OCI-LY1 (cell line): ENCODE measurements at regions not wholly inside any gene's neighbourhood (a gene's known extent, or its start where the extent isn't known, plus 50 kb on each side); places are given as distances from the start of the nearest gene placed in this dataset.

Experiments used
- H2AFZ ChIP-seq: fragments of 200-600 bp; sonication (generic), shearing (Covaris generic); 2 replicates; pipeline ENCODE4 v1.6.0; 2014; ENCODE audit warnings: antibody characterized with exemption, mild to moderate bottlenecking, low read length
- H3F3A ChIP-seq: fragments of 200-600 bp; sonication (generic), shearing (Covaris generic); 2 replicates; pipeline ENCODE4 v1.6.0; 2014; ENCODE audit warnings: mild to moderate bottlenecking, antibody characterized with exemption, low read length, moderate library complexity; ENCODE audit not compliant: insufficient read depth
- H3K27ac ChIP-seq: fragments of 200-600 bp; sonication (generic); 2 replicates; pipeline ENCODE4 v1.5.1; 2014; ENCODE audit warnings: low read length, mixed run types, mild to moderate bottlenecking, low read depth; ENCODE audit not compliant: poor library complexity, severe bottlenecking
- H3K27me3 ChIP-seq: fragments of 200-600 bp; sonication (generic); 2 replicates; pipeline ENCODE4 v1.6.0; 2014; ENCODE audit warnings: antibody characterized with exemption, mild to moderate bottlenecking, low read length, moderate library complexity; ENCODE audit not compliant: insufficient read depth
- H3K36me3 ChIP-seq: fragments of 200-600 bp; sonication (generic); 2 replicates; pipeline ENCODE4 v1.6.1; 2014; ENCODE audit warnings: mild to moderate bottlenecking, antibody characterized with exemption, low read length, moderate library complexity, mixed read lengths; ENCODE audit not compliant: insufficient read depth
- H3K4me1 ChIP-seq: fragments of 200-600 bp; sonication (generic); 2 replicates; pipeline ENCODE4 v1.5.1; 2014; ENCODE audit warnings: mild to moderate bottlenecking, low read length, moderate library complexity; ENCODE audit not compliant: insufficient read depth, severe bottlenecking
- H3K4me2 ChIP-seq: fragments of 200-600 bp; sonication (generic), shearing (Covaris generic); 2 replicates; pipeline ENCODE4 v1.6.1; 2014; ENCODE audit warnings: low read length
- H3K4me3 ChIP-seq: fragments of 200-600 bp; sonication (generic); 2 replicates; pipeline ENCODE4 v1.5.1; 2014; ENCODE audit warnings: low read length, low read depth, mild to moderate bottlenecking, mixed read lengths; ENCODE audit not compliant: poor library complexity, severe bottlenecking
- H3K79me2 ChIP-seq: fragments of 200-600 bp; shearing (Covaris generic); 2 replicates; pipeline ENCODE4 v1.6.1; 2016; ENCODE audit warnings: mixed run types, low read length, mixed read lengths; ENCODE audit not compliant: insufficient read depth
- H3K9ac ChIP-seq: fragments of 200-600 bp; sonication (generic), shearing (Covaris generic); 2 replicates; pipeline ENCODE4 v1.6.1; 2014; ENCODE audit warnings: mild to moderate bottlenecking, low read length, mixed read lengths
- H3K9me2 ChIP-seq: fragments of 200-600 bp; sonication (generic), shearing (Covaris generic); 2 replicates; pipeline ENCODE4 v1.6.1; 2014; ENCODE audit warnings: low read depth, mild to moderate bottlenecking, low read length, mixed read lengths
- H3K9me3 ChIP-seq: fragments of 200-600 bp; shearing (Covaris generic); 2 replicates; pipeline ENCODE4 v1.6.1; 2014; ENCODE audit warnings: low read length, mixed read lengths
- H4K20me1 ChIP-seq: fragments of 200-600 bp; sonication (generic), shearing (Covaris generic); 2 replicates; pipeline ENCODE4 v1.6.0; 2016; ENCODE audit warnings: mild to moderate bottlenecking, low read length; ENCODE audit not compliant: insufficient read depth
- EZH2 ChIP-seq: fragments of 200-600 bp; sonication (generic), shearing (Covaris generic); IDR thresholded peaks from 2 replicates; pipeline ENCODE4 v1.8.0; 2017; ENCODE audit warnings: borderline replicate concordance, mixed run types, mild to moderate bottlenecking, antibody characterized with exemption, low read length, moderate library complexity, mixed read lengths
- TF ChIP-seq, protein P1 (sequence below): fragments of 200-600 bp; sonication (generic), shearing (Covaris generic); IDR thresholded peaks from 2 replicates; pipeline ENCODE4 v1.5.1; 2017; ENCODE audit warnings: mild to moderate bottlenecking, antibody characterized with exemption, low read length, moderate library complexity, mixed read lengths

DNA sequence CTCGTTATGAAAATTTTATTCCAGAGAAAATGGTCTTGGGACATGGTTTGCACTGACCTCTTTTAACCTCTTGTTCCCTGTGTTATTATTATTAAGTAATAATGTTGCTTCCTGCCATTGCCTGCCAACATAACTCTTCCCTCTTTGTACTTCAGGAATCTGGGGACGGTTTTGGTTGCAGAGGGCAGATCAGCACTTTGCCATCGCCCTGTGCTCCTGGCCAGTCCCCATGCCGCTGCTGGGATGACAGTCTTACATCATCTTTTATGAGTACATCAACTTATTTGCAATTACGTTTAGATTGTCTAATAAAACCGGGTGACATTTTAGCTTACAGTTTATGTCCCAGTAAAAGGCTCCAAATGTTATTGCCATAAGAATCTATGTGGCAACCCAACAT, 157.2 kb downstream of the CDH26 start:
- Histone ChIP-seq H3K27me3 (no peaks in the 10 kb centered on the region), H4K20me1 (no peaks in the 10 kb centered on the region), H3K27ac (no peak overlapping the region)

DNA sequence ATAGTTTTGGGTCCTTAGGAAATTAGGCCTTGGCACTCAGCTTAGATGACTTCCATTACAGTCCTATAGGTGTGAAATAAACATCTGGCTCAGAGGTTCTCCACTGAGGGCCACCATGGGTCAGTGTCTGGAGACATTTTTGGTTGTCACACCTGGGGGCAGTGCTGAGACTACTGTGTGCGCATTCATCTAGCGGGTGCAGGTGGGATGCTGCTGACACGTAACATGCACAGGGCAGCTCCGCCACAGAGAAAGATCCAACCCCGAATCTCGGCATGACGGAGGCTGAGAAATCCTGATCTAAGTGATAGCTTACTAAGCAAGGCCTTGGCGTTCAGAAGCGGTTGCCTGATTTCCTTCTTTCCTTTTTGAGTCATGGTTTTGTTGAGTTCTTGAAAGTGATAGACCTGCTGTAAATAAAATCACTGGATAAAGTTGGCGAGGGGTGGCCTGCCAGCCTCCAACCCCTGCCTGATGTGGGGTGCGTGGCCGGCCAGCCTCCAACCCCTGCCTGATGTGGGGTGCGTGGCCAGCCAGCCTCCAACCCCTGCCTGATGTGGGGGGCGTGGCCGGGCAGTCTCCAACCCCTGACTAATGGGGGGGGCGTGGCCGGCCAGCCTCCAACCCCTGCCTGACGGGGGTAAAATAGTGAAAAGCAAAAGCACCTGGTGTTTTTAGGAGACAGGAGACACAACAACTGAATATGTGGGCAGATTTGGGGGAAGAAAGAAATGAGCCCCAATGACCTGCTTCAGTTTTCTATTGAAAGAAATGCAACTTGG, 158.1 kb downstream of the CDH26 start:
- Histone ChIP-seq H2AFZ (no peak overlapping the region), H3K4me2 (no peak overlapping the region), H3K4me1 (no peaks in the 10 kb centered on the region), H3K27me3 (no peaks in the 10 kb centered on the region), H3K9me2 (no peaks in the 10 kb centered on the region), H3K9me3 (no peaks in the 10 kb centered on the region), H3K9ac (no peak overlapping the region), H3K4me3 (no peak overlapping the region), H4K20me1 (no peaks in the 10 kb centered on the region), H3K27ac (no peak overlapping the region), H3K79me2 (no peaks in the 10 kb centered on the region), H3K36me3 (no peaks in the 10 kb centered on the region), H3F3A (no peaks in the 10 kb centered on the region)
- no peak for TF ChIP-seq EZH2
- TF ChIP-seq, protein P1, sequence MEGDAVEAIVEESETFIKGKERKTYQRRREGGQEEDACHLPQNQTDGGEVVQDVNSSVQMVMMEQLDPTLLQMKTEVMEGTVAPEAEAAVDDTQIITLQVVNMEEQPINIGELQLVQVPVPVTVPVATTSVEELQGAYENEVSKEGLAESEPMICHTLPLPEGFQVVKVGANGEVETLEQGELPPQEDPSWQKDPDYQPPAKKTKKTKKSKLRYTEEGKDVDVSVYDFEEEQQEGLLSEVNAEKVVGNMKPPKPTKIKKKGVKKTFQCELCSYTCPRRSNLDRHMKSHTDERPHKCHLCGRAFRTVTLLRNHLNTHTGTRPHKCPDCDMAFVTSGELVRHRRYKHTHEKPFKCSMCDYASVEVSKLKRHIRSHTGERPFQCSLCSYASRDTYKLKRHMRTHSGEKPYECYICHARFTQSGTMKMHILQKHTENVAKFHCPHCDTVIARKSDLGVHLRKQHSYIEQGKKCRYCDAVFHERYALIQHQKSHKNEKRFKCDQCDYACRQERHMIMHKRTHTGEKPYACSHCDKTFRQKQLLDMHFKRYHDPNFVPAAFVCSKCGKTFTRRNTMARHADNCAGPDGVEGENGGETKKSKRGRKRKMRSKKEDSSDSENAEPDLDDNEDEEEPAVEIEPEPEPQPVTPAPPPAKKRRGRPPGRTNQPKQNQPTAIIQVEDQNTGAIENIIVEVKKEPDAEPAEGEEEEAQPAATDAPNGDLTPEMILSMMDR: no peak

More for the DNA sequence above, 157.2 kb downstream of the CDH26 start:
- no peaks in the 10 kb centered on the region for H3K36me3 ChIP-seq
- H3K9me2 ChIP-seq: no peaks in the 10 kb centered on the region
- H3K9me3 ChIP-seq: no peaks in the 10 kb centered on the region
- no peak overlapping the region for H3K9ac ChIP-seq
- no peak overlapping the region for H2AFZ ChIP-seq
- no peaks in the 10 kb centered on the region for H3K79me2 ChIP-seq
- no peak overlapping the region for H3K4me2 ChIP-seq
- H3K4me3 ChIP-seq: no peak overlapping the region
- TF ChIP-seq, protein P1: no peak
- no peak for TF ChIP-seq EZH2
- no peaks in the 10 kb centered on the region for H3F3A ChIP-seq
- no peaks in the 10 kb centered on the region for H3K4me1 ChIP-seq

DNA sequence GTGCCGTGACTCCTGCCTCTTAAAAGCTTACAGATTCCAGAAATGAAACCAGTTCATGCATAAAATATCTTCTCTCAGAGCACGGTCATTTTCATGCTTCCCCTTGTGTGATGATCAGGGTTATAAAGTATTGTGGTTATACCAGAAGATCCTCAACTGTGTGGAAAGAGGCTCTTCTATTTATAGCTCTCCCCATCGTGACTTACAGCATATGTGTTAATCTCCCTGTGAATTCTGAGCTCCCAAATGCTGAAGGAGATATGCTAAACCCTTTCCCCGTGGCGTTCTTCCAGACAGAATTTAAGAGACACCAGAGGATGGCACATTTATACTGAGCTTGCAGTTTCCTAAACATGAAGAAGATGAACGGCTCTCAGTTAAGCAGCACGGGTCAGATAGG, 158.8 kb downstream of the CDH26 start:
- no peaks in the 10 kb centered on the region for H3F3A ChIP-seq
- H2AFZ ChIP-seq: no peak overlapping the region
- no peak overlapping the region for H3K27ac ChIP-seq
- H3K36me3 ChIP-seq: no peaks in the 10 kb centered on the region
- no peaks in the 10 kb centered on the region for H4K20me1 ChIP-seq
- no peak overlapping the region for H3K4me3 ChIP-seq
- H3K4me1 ChIP-seq: no peaks in the 10 kb centered on the region
- TF ChIP-seq, protein P1: no peak
- TF ChIP-seq EZH2: no peak
- no peak overlapping the region for H3K4me2 ChIP-seq
- no peaks in the 10 kb centered on the region for H3K9me2 ChIP-seq
- no peaks in the 10 kb centered on the region for H3K9me3 ChIP-seq
- H3K9ac ChIP-seq: no peak overlapping the region
- H3K27me3 ChIP-seq: no peaks in the 10 kb centered on the region
- H3K79me2 ChIP-seq: no peaks in the 10 kb centered on the region
